Stomach (tissue), 4 donors: ENCODE measurements at regions not wholly inside any gene's neighbourhood (a gene's known extent, or its start where the extent isn't known, plus 50 kb on each side); places are given as distances from the start of the nearest gene placed in this dataset.

ENCODE experiments used
- CTCF ChIP-seq, 7 experiments: fragments of 450-650 bp in 4 of 7; fragments of 200-600 bp in 3 of 7; sonication (generic) in 3 of 7; IDR thresholded peaks; one replicate each; pipeline ENCODE4 v1.5.1; 2016 to 2019; ENCODE audit warnings: antibody characterized with exemption in 7 of 7, control low read depth in 2 of 7, mild to moderate bottlenecking in 1 of 7
- EP300 ChIP-seq: sonication (generic); formaldehyde crosslinking; IDR thresholded peaks from one replicate; pipeline ENCODE4 v1.6.1; 2017; ENCODE audit warnings: antibody characterized with exemption
- POLR2A ChIP-seq, 4 donors: fragments of 450-650 bp; IDR thresholded peaks; one replicate each; pipeline ENCODE4 v1.6.1; 2016; ENCODE audit warnings: antibody characterized with exemption in 4 of 4, control low read depth in 2 of 4, mild to moderate bottlenecking in 1 of 4, moderate library complexity in 1 of 4

- TF ChIP-seq CTCF (IDR thresholded peaks at IDR 0.05) (no peak), EP300 (no peak), POLR2A (IDR thresholded peaks at IDR 0.05) (no peak)
Measured at GRCh38 chr12:67804168-67804567, 155.6 kb downstream of the DYRK2 start.
